B cell (primary cell): ENCODE measurements at regions not wholly inside any gene's neighbourhood (a gene's known extent, or its start where the extent isn't known, plus 50 kb on each side); places are given as distances from the start of the nearest gene placed in this dataset.
"Not testable (repeated sequence)": the region's sequence is repeated elsewhere in the genome, so short reads cannot be mapped to it uniquely, and the experiment has no call there.

ENCODE experiments used
- ATAC-seq: fragments of 200-7000 bp; cut with Tn5 transposase; one replicate; pipeline ENCODE4 v1.10.0; 2021; ENCODE audit warnings: low read depth, mild to moderate bottlenecking, moderate number of reproducible peaks, moderate library complexity
- CTCF ChIA-PET: fragments of 350-600 bp; sonication (Branson Sonifier 250); formaldehyde crosslinking; loops from one replicate; lab custom pipeline; 2021; ENCODE audit warnings: antibody characterized with exemption, inconsistent platforms; lab: Charles Lee
- POLR2A ChIA-PET: fragments of 350-600 bp; sonication (Branson Sonifier 250); formaldehyde crosslinking; loops from one replicate; lab custom pipeline; 2021; ENCODE audit warnings: antibody characterized with exemption; lab: Charles Lee
- DNase-seq: peaks from one replicate; pipeline ENCODE4 v3.0.0; 2013
- H2AFZ ChIP-seq: 2 replicates; pipeline ENCODE4 v1.6.1; 2012; ENCODE audit warnings: mild to moderate bottlenecking, low read depth, low read length; ENCODE audit not compliant: insufficient read depth, poor library complexity, severe bottlenecking
- H3K27ac ChIP-seq, 2 donors: 1 replicate in 1 of 2; 2 replicates in 1 of 2; pipeline ENCODE4 v1.5.1; 2012 to 2013; ENCODE audit warnings: low read length in 2 of 2, mild to moderate bottlenecking in 2 of 2, moderate library complexity in 1 of 2
- H3K27me3 ChIP-seq, 4 experiments: fragments of 200-600 bp in 1 of 4; sonication (generic) in 1 of 4; replicated peaks in 1 of 4; 1 replicate in 2 of 4; 2 replicates in 2 of 4; pipeline versions ENCODE4 v1.6.1 to v1.7.0; 2013 to 2016; ENCODE audit warnings: low read length in 3 of 4, mild to moderate bottlenecking in 2 of 4, mixed read lengths in 1 of 4, moderate library complexity in 1 of 4; ENCODE audit not compliant: insufficient read depth in 4 of 4, control insufficient read depth in 3 of 4; ENCODE audit errors: control extremely low read depth in 1 of 4
- H3K36me3 ChIP-seq, 2 experiments: replicated peaks in 1 of 2; 1 replicate in 1 of 2; 2 replicates in 1 of 2; pipeline versions ENCODE4 v1.6.1 to v1.7.1; 2013; ENCODE audit warnings: low read length in 1 of 2; ENCODE audit not compliant: insufficient read depth in 2 of 2, control insufficient read depth in 1 of 2; ENCODE audit errors: control extremely low read depth in 1 of 2, extremely low read depth in 1 of 2
- H3K4me1 ChIP-seq, 2 donors: fragments of 200-600 bp in 1 of 2; sonication (generic) in 1 of 2; 1 replicate in 1 of 2; 2 replicates in 1 of 2; pipeline versions ENCODE4 v1.5.1 to v1.6.1; 2013 to 2017; ENCODE audit warnings: low read length in 2 of 2; ENCODE audit not compliant: control insufficient read depth in 2 of 2, insufficient read depth in 2 of 2
- H3K4me2 ChIP-seq: replicated peaks from 2 replicates; pipeline ENCODE3; 2012; ENCODE audit warnings: mild to moderate bottlenecking, low read depth, low read length; ENCODE audit not compliant: poor library complexity, severe bottlenecking
- H3K4me3 ChIP-seq, 5 experiments: fragments of 200-600 bp in 1 of 5; sonication (generic) in 1 of 5; 1 replicate in 3 of 5; 2 replicates in 2 of 5; pipeline versions ENCODE4 v1.5.1 to v1.7.0; 2011 to 2016; ENCODE audit warnings: low read length in 4 of 5, mild to moderate bottlenecking in 4 of 5, low read depth in 2 of 5, control low read depth in 1 of 5, moderate library complexity in 1 of 5; ENCODE audit not compliant: insufficient read depth in 1 of 5; ENCODE audit errors: control extremely low read depth in 1 of 5, extremely low read depth in 1 of 5
- H3K79me2 ChIP-seq: fragments of 200-600 bp; sonication (generic); one replicate; pipeline ENCODE4 v1.6.0; 2016; ENCODE audit warnings: low read length; ENCODE audit not compliant: control insufficient read depth, insufficient read depth
- H3K9ac ChIP-seq: fragments of 200-600 bp; sonication (generic); 2 replicates; pipeline ENCODE4 v1.6.1; 2017; ENCODE audit warnings: mild to moderate bottlenecking, low read length, moderate library complexity
- H3K9me3 ChIP-seq, 3 donors: one replicate each; pipeline versions ENCODE4 v1.6.1 to v1.7.1; 2013; ENCODE audit warnings: low read length in 2 of 3; ENCODE audit not compliant: control insufficient read depth in 2 of 3, insufficient read depth in 1 of 3; ENCODE audit errors: control extremely low read depth in 1 of 3
- H4K20me1 ChIP-seq: 2 replicates; pipeline ENCODE4 v1.6.0; 2012; ENCODE audit warnings: mild to moderate bottlenecking, low read length; ENCODE audit not compliant: insufficient read depth, control insufficient read depth, poor library complexity, severe bottlenecking
- H3K27ac Mint-ChIP-seq: one replicate; pipeline ENCODE4 v1.8.0; 2021; ENCODE audit warnings: mixed read lengths
- H3K27me3 Mint-ChIP-seq: one replicate; pipeline ENCODE4 v1.8.0; 2021; ENCODE audit warnings: mixed read lengths
- H3K4me1 Mint-ChIP-seq: one replicate; pipeline ENCODE4 v1.8.0; 2021; ENCODE audit warnings: mixed read lengths
- H3K4me3 Mint-ChIP-seq: one replicate; pipeline ENCODE4 v1.8.0; 2021; ENCODE audit warnings: mixed read lengths
- H3K9me3 Mint-ChIP-seq: one replicate; pipeline ENCODE4 v1.8.0; 2022; ENCODE audit warnings: mixed read lengths; ENCODE audit not compliant: insufficient read depth
- WGBS: methylation state at CpG from one replicate; pipeline ENCODE4 v1.1.5; 2013; ENCODE audit warnings: missing lambda C conversion rate; ENCODE audit not compliant: insufficient coverage; 5-methylcytosine and 5-hydroxymethylcytosine counted together
- intact Hi-C: fragments of 100-400 bp; cut with micrococcal nuclease; formaldehyde crosslinking; loops from one replicate; pipeline ENCODE4 v1.10.0; 2022

GRCh38 chr2:91445705-91446104 is 2754.2 kb downstream of the RPIA start:
- H3K27ac Mint-ChIP-seq, result not testable (repeated sequence)
- 83% methylated on average over 2 of the region's 5 CpGs for WGBS

GRCh38 chr2:91446489-91446888 is 2755.0 kb downstream of the RPIA start:
- H3K36me3 ChIP-seq, POLR2A ChIA-PET, H4K20me1 ChIP-seq, H3K27ac Mint-ChIP-seq, H3K4me1 Mint-ChIP-seq, ATAC-seq, H3K9me3 Mint-ChIP-seq, H3K4me2 ChIP-seq, H3K27ac ChIP-seq, CTCF ChIA-PET, H2AFZ ChIP-seq, H3K79me2 ChIP-seq, H3K9ac ChIP-seq, DNase-seq, intact Hi-C loops, H3K4me3 ChIP-seq, H3K4me3 Mint-ChIP-seq: not testable (repeated sequence)
- H3K9me3 ChIP-seq, result peaks cover 0 to 15% (median 0%) of the 10 kb centered on the region in 3 donors
- peaks cover 18% of the 10 kb centered on the region for H3K27me3 Mint-ChIP-seq
- peaks cover 11 to 13% of the 10 kb centered on the region in 2 donors for H3K4me1 ChIP-seq
- H3K27me3 ChIP-seq, result peaks cover 0 to 21% (median 9%) of the 10 kb centered on the region in 4 experiments

More at GRCh38 chr2:91445705-91446104, 2754.2 kb downstream of the RPIA start:
- CTCF ChIA-PET, H3K79me2 ChIP-seq, DNase-seq, H3K4me3 ChIP-seq, H3K9me3 Mint-ChIP-seq, H4K20me1 ChIP-seq, H3K4me2 ChIP-seq, POLR2A ChIA-PET, H3K4me3 Mint-ChIP-seq, intact Hi-C loops, ATAC-seq, H2AFZ ChIP-seq, H3K27ac ChIP-seq, H3K36me3 ChIP-seq, H3K4me1 Mint-ChIP-seq, H3K9ac ChIP-seq: not testable (repeated sequence)
- H3K27me3 Mint-ChIP-seq, result peaks cover 18% of the 10 kb centered on the region
- Histone ChIP-seq H3K27me3 (peaks cover 0 to 21% (median 9%) of the 10 kb centered on the region in 4 experiments), H3K9me3 (peaks cover 0 to 15% (median 0%) of the 10 kb centered on the region in 3 donors), H3K4me1 (peaks cover 11 to 13% of the 10 kb centered on the region in 2 donors)

- H3K4me3 Mint-ChIP-seq, intact Hi-C loops, H3K4me2 ChIP-seq, CTCF ChIA-PET, H3K79me2 ChIP-seq, H3K9ac ChIP-seq, H3K4me3 ChIP-seq, H3K27ac ChIP-seq, H2AFZ ChIP-seq, H4K20me1 ChIP-seq, H3K27ac Mint-ChIP-seq, H3K36me3 ChIP-seq, H3K9me3 Mint-ChIP-seq, DNase-seq, H3K4me1 Mint-ChIP-seq, ATAC-seq, POLR2A ChIA-PET: not testable (repeated sequence)
- peaks cover 0 to 15% (median 0%) of the 10 kb centered on the region in 3 donors for H3K9me3 ChIP-seq
- peaks cover 11% of the 10 kb centered on the region in 2 donors for H3K4me1 ChIP-seq
- WGBS, result 93% methylated on average over 6 of the region's 7 CpGs
- peaks cover 0 to 19% (median 8%) of the 10 kb centered on the region in 4 experiments for H3K27me3 ChIP-seq
- H3K27me3 Mint-ChIP-seq, result peaks cover 18% of the 10 kb centered on the region
Measured at GRCh38 chr2:91446915-91447314, 2755.4 kb downstream of the RPIA start.

GRCh38 chr2:91447508-91447907 is 2756.0 kb downstream of the RPIA start:
- H3K4me1 Mint-ChIP-seq, POLR2A ChIA-PET, intact Hi-C loops, DNase-seq, H3K27ac ChIP-seq, H3K27ac Mint-ChIP-seq, CTCF ChIA-PET, H3K9me3 ChIP-seq, H4K20me1 ChIP-seq, H3K36me3 ChIP-seq, H3K9me3 Mint-ChIP-seq, H3K4me3 ChIP-seq, H3K4me1 ChIP-seq, H3K4me2 ChIP-seq, H3K4me3 Mint-ChIP-seq, H3K9ac ChIP-seq, ATAC-seq, H2AFZ ChIP-seq, H3K79me2 ChIP-seq: not testable (repeated sequence)
- WGBS, result 100% methylated on average over 2 of the region's 8 CpGs
- peaks cover 0 to 13% (median 5%) of the 10 kb centered on the region in 4 experiments for H3K27me3 ChIP-seq
- peaks cover 20% of the 10 kb centered on the region for H3K27me3 Mint-ChIP-seq
